ENCODE measurements at regions not wholly inside any gene's neighbourhood (a gene's known extent, or its start where the extent isn't known, plus 50 kb on each side); places are given as distances from the start of the nearest gene placed in this dataset.
A peak's percentile ranks its signal among the peaks of the same experiment; 100 is the strongest.
"Not testable (repeated sequence)": the region's sequence is repeated elsewhere in the genome, so short reads cannot be mapped to it uniquely, and the experiment has no call there.

DNA sequence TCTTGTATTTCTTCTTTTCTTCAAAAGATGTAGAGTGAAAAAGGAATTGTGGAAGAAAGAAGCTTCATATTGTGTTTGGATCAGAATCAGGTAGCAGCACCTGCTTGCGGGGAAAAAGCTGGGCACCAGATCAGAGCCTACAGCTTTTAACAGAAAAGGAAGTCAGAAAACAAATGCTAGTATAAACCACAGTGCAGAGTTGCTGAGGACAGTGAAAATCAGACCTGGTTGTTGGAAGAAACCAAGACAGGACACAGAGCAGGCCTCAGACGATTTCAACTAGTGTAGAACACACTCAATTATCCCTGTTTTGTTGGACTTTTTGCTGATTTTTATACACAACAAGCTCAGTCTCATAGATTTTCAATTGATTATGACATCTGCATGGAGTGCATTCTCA, 221.4 kb downstream of the PTN start:
- Histone ChIP-seq H3K4me3 (no peak overlapping the region), H4K20me1 (ENCODE audit: insufficient read depth, poor library complexity, severe bottlenecking) (no peaks in the 10 kb centered on the region), H3K4me2 (no peak overlapping the region), H3K36me3 (replicated peaks; ENCODE audit: insufficient read depth, low read depth) (no peaks in the 10 kb centered on the region), H3K9me3 (ENCODE audit: low read depth) (no peaks in the 10 kb centered on the region), H3K4me1 (ENCODE audit: insufficient read depth) (no peaks in the 10 kb centered on the region), H3K9me2 (replicated peaks; ENCODE audit: insufficient read depth) (no peaks in the 10 kb centered on the region), H3K27ac (no peak overlapping the region), H3K79me2 (no peaks in the 10 kb centered on the region), H3K27me3 (no peaks in the 10 kb centered on the region), H2AFZ (no peak overlapping the region)
- no peak for DNase-seq (ENCODE audit: low spot score)
- TF ChIP-seq EZH2phosphoT487 (IDR thresholded peaks at IDR 0.05; ENCODE audit: low read depth, severe bottlenecking, unreplicated experiment) (no peak), EZH2 (IDR thresholded peaks at IDR 0.05; ENCODE audit: borderline replicate concordance) (no peak)
- TF ChIP-seq, protein P1, sequence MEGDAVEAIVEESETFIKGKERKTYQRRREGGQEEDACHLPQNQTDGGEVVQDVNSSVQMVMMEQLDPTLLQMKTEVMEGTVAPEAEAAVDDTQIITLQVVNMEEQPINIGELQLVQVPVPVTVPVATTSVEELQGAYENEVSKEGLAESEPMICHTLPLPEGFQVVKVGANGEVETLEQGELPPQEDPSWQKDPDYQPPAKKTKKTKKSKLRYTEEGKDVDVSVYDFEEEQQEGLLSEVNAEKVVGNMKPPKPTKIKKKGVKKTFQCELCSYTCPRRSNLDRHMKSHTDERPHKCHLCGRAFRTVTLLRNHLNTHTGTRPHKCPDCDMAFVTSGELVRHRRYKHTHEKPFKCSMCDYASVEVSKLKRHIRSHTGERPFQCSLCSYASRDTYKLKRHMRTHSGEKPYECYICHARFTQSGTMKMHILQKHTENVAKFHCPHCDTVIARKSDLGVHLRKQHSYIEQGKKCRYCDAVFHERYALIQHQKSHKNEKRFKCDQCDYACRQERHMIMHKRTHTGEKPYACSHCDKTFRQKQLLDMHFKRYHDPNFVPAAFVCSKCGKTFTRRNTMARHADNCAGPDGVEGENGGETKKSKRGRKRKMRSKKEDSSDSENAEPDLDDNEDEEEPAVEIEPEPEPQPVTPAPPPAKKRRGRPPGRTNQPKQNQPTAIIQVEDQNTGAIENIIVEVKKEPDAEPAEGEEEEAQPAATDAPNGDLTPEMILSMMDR (IDR thresholded peaks at IDR 0.05; ENCODE audit: poor library complexity) = no peak
- 83% methylated on average over 2 of the region's 2 CpGs for WGBS (ENCODE audit: low lambda C conversion rate, missing lambda C conversion rate)

DNA sequence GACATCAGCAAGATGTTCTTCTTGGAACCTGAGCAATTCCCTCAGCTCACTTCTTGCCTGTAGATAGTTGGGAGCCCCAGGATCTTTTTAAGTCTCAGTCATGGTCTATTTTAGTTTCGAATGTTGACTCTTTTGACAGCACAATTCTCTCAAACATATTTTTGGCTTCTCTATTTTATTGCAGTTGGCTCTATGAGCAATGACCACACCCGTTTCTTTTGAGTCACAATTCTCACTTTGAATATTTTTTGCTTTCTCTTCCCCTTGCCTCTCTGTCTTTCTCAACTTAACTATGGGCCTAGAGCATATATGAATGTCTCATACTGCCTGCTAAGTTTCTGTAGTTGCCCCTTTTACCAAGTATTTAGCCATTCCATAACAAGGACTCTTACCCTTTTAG, 222.8 kb downstream of the PTN start:
- no peaks in the 10 kb centered on the region for H3K79me2 ChIP-seq
- no peak overlapping the region for H3K27ac ChIP-seq
- no peak overlapping the region for H3K4me3 ChIP-seq
- DNase-seq (ENCODE audit: low spot score) = no peak
- no peaks in the 10 kb centered on the region for H3K4me1 ChIP-seq (ENCODE audit: insufficient read depth)
- H3K9me2 ChIP-seq (replicated peaks; ENCODE audit: insufficient read depth) = no peaks in the 10 kb centered on the region
- H3K36me3 ChIP-seq (replicated peaks; ENCODE audit: insufficient read depth, low read depth) = no peaks in the 10 kb centered on the region
- WGBS (ENCODE audit: low lambda C conversion rate, missing lambda C conversion rate) = 85% methylated on average over 2 of the region's 2 CpGs
- no peaks in the 10 kb centered on the region for H4K20me1 ChIP-seq (ENCODE audit: insufficient read depth, poor library complexity, severe bottlenecking)
- TF ChIP-seq EZH2 (IDR thresholded peaks at IDR 0.05; ENCODE audit: borderline replicate concordance) (no peak), EZH2phosphoT487 (IDR thresholded peaks at IDR 0.05; ENCODE audit: low read depth, severe bottlenecking, unreplicated experiment) (no peak)
- TF ChIP-seq, protein P1 (IDR thresholded peaks at IDR 0.05; ENCODE audit: poor library complexity) = no peak
- no peak overlapping the region for H2AFZ ChIP-seq
- no peaks in the 10 kb centered on the region for H3K27me3 ChIP-seq
- no peak overlapping the region for H3K4me2 ChIP-seq
- no peaks in the 10 kb centered on the region for H3K9me3 ChIP-seq (ENCODE audit: low read depth)

DNA sequence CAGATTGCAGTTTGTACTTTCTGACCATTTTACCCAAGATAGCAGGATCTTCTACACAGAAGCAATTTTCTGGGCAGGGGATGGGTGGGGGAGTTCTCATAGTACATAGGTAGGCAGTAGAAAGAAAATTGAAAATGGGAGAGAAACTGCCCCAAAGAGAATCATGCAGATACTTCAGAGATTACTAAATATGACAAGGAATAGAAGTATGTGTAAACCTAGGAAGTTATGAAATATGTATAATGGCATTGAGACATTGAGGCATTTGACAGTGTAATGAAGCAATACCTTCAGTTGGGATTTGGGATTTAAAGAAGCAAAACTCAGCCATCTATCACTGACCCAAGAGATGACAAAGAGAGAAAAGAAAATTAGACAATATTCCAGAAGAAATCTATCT, 233.0 kb downstream of the PTN start:
- H4K20me1 ChIP-seq (ENCODE audit: insufficient read depth, poor library complexity, severe bottlenecking) = no peaks in the 10 kb centered on the region
- H3K27ac ChIP-seq = no peak overlapping the region
- H3K27me3 ChIP-seq = no peaks in the 10 kb centered on the region
- H3K4me2 ChIP-seq = peak overlapping the region; percentile 5
- no peaks in the 10 kb centered on the region for H3K36me3 ChIP-seq (replicated peaks; ENCODE audit: insufficient read depth, low read depth)
- no peaks in the 10 kb centered on the region for H3K4me1 ChIP-seq (ENCODE audit: insufficient read depth)
- H3K79me2 ChIP-seq = no peaks in the 10 kb centered on the region
- TF ChIP-seq, protein P1 (IDR thresholded peaks at IDR 0.05; ENCODE audit: poor library complexity) = no peak
- TF ChIP-seq EZH2phosphoT487 (IDR thresholded peaks at IDR 0.05; ENCODE audit: low read depth, severe bottlenecking, unreplicated experiment) = no peak
- TF ChIP-seq EZH2 (IDR thresholded peaks at IDR 0.05; ENCODE audit: borderline replicate concordance) = no peak
- H3K4me3 ChIP-seq = no peak overlapping the region
- no peak for DNase-seq (ENCODE audit: low spot score)
- H3K9me3 ChIP-seq (ENCODE audit: low read depth) = no peaks in the 10 kb centered on the region
- no peaks in the 10 kb centered on the region for H3K9me2 ChIP-seq (replicated peaks; ENCODE audit: insufficient read depth)
- H2AFZ ChIP-seq = no peak overlapping the region

DNA sequence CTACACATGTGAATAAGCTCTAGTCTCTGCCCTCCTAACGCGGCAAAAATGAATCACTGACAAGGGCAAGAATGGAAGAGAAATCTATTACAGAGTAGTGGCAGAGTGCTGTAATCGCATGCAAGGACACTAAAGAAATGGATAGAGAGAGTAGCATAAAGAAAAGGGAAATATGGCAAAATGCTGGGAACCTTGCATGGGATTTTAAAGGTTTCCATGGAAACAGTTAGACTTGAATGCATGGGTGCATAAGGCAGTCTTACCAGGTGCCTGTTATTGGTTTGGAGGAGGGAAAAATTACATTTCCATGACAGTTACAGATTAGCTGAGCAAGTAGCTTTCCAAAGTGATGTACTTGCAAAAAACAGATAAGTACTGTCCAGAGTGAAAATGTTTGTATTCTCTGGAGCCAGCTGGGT, 233.4 kb downstream of the PTN start:
- TF ChIP-seq, protein P1 (IDR thresholded peaks at IDR 0.05; ENCODE audit: poor library complexity) = no peak
- TF ChIP-seq EZH2 (IDR thresholded peaks at IDR 0.05; ENCODE audit: borderline replicate concordance) (no peak), EZH2phosphoT487 (IDR thresholded peaks at IDR 0.05; ENCODE audit: low read depth, severe bottlenecking, unreplicated experiment) (no peak)
- Histone ChIP-seq H2AFZ (no peak overlapping the region), H3K4me3 (no peak overlapping the region), H4K20me1 (ENCODE audit: insufficient read depth, poor library complexity, severe bottlenecking) (no peaks in the 10 kb centered on the region), H3K9me2 (replicated peaks; ENCODE audit: insufficient read depth) (no peaks in the 10 kb centered on the region), H3K27me3 (no peaks in the 10 kb centered on the region), H3K9me3 (ENCODE audit: low read depth) (no peaks in the 10 kb centered on the region), H3K36me3 (replicated peaks; ENCODE audit: insufficient read depth, low read depth) (no peaks in the 10 kb centered on the region), H3K4me2 (peak overlapping the region; percentile 5), H3K4me1 (ENCODE audit: insufficient read depth) (no peaks in the 10 kb centered on the region), H3K27ac (no peak overlapping the region), H3K79me2 (no peaks in the 10 kb centered on the region)
- WGBS (ENCODE audit: low lambda C conversion rate, missing lambda C conversion rate) = 72% methylated on average over 3 of the region's 3 CpGs
- peak; percentile 14 for DNase-seq (ENCODE audit: low spot score)

DNA sequence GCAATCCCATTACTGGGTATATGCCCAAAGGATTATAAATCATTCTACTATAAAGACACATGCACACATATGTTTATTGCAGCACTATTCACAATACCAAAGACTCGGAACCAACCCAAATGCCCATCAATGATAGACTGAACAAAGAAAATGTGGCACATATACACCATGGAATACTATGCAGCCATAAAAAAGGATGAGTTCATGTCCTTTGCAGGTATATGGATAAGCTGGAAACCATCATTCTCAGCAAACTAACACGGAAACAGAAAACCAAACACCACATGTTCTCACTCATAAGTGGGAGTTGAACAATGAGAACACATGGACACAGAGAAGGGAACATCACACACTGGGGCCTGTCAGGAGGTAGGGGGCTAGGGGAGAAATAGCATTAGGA, 235.7 kb downstream of the PTN start:
- WGBS (ENCODE audit: low lambda C conversion rate, missing lambda C conversion rate) = 96% methylated on average over 2 of the region's 2 CpGs
- H4K20me1 ChIP-seq (ENCODE audit: insufficient read depth, poor library complexity, severe bottlenecking); H3K9me2 ChIP-seq (replicated peaks; ENCODE audit: insufficient read depth); DNase-seq (ENCODE audit: low spot score); H3K4me1 ChIP-seq (ENCODE audit: insufficient read depth); H3K27me3 ChIP-seq; H3K9me3 ChIP-seq (ENCODE audit: low read depth); H3K4me2 ChIP-seq; H3K36me3 ChIP-seq (replicated peaks; ENCODE audit: insufficient read depth, low read depth); H3K4me3 ChIP-seq; H2AFZ ChIP-seq; H3K27ac ChIP-seq; H3K79me2 ChIP-seq: not testable (repeated sequence)
